HEK293 (cell line): ENCODE measurements at regions not wholly inside any gene's neighbourhood (a gene's known extent, or its start where the extent isn't known, plus 50 kb on each side); places are given as distances from the start of the nearest gene placed in this dataset.

ENCODE experiments used
- CTCF ChIA-PET: fragments of 350-600 bp; formaldehyde crosslinking; extraction: SDS; loops from one replicate; lab custom pipeline; 2021; ENCODE audit warnings: antibody characterized with exemption; lab: Yijun Ruan, JAX
- POLR2A ChIA-PET: fragments of 300-600 bp; formaldehyde crosslinking; extraction: SDS; loops from one replicate; lab custom pipeline; 2020; ENCODE audit warnings: antibody characterized with exemption, inconsistent platforms; lab: Yijun Ruan, JAX
- H3K27ac ChIP-seq: fragments of 200-500 bp; sonication (Bioruptor generic); 2 replicates; pipeline ENCODE4 v1.5.1; 2014; ENCODE audit warnings: low read depth, low read length, control low read depth, inconsistent platforms; ENCODE audit errors: extremely low read depth
- H3K36me3 ChIP-seq, 2 experiments: fragments of 200-500 bp in 1 of 2; sonication (Bioruptor generic) in 1 of 2; 1 replicate in 1 of 2; 2 replicates in 1 of 2; pipeline ENCODE4 v1.5.1; 2014 to 2017; ENCODE audit warnings: inconsistent platforms in 2 of 2, low read length in 2 of 2; ENCODE audit not compliant: control insufficient read depth in 2 of 2, insufficient read depth in 1 of 2
- H3K4me1 ChIP-seq: fragments of 200-500 bp; sonication (Bioruptor generic); 2 replicates; pipeline ENCODE4 v1.5.1; 2014; ENCODE audit warnings: mild to moderate bottlenecking, low read length, inconsistent platforms; ENCODE audit not compliant: control insufficient read depth, insufficient read depth
- H3K4me3 ChIP-seq: 2 replicates; pipeline ENCODE4 v1.5.1; 2011; ENCODE audit warnings: low read depth, mild to moderate bottlenecking, control low read depth, low read length, moderate library complexity
- H3K9me3 ChIP-seq: fragments of 200-500 bp; sonication (Bioruptor generic); 2 replicates; pipeline ENCODE4 v1.5.1; 2014; ENCODE audit warnings: low read depth, low read length, inconsistent platforms; ENCODE audit not compliant: control insufficient read depth, insufficient read depth
- EGR2 ChIP-seq: fragments of 450-650 bp; formaldehyde crosslinking; IDR thresholded peaks from 2 replicates; pipeline ENCODE4 v1.5.1; 2016; ENCODE audit warnings: low read depth, missing biosample characterization, missing genetic modification characterization
- INSM2 ChIP-seq: fragments of 450-650 bp; formaldehyde crosslinking; IDR thresholded peaks from 2 replicates; pipeline ENCODE4 v1.5.1; 2016; ENCODE audit warnings: missing biosample characterization, missing genetic modification characterization
- ZNF10 ChIP-seq: fragments of 450-650 bp; formaldehyde crosslinking; IDR thresholded peaks from 2 replicates; pipeline ENCODE4 v1.5.1; 2017; ENCODE audit warnings: missing biosample characterization, missing genetic modification characterization
- ZNF132 ChIP-seq: fragments of 450-650 bp; formaldehyde crosslinking; IDR thresholded peaks from 2 replicates; pipeline ENCODE4 v1.5.1; 2017; ENCODE audit warnings: missing biosample characterization, missing genetic modification characterization, borderline replicate concordance
- ZNF214 ChIP-seq: fragments of 450-650 bp; formaldehyde crosslinking; IDR thresholded peaks from 2 replicates; pipeline ENCODE4 v1.5.1; 2017; ENCODE audit warnings: missing biosample characterization, mild to moderate bottlenecking, missing genetic modification characterization, borderline replicate concordance
- ZNF24 ChIP-seq: fragments of 450-650 bp; formaldehyde crosslinking; IDR thresholded peaks from 2 replicates; pipeline ENCODE4 v1.5.1; 2016; ENCODE audit warnings: missing biosample characterization, missing genetic modification characterization
- ZNF280D ChIP-seq: fragments of 450-650 bp; formaldehyde crosslinking; IDR thresholded peaks from 2 replicates; pipeline ENCODE4 v1.5.1; 2016; ENCODE audit warnings: missing biosample characterization, missing genetic modification characterization
- ZNF302 ChIP-seq: fragments of 450-650 bp; formaldehyde crosslinking; IDR thresholded peaks from 2 replicates; pipeline ENCODE4 v1.5.1; 2016; ENCODE audit warnings: missing biosample characterization, missing genetic modification characterization, low read depth
- ZNF350 ChIP-seq: fragments of 450-650 bp; formaldehyde crosslinking; IDR thresholded peaks from 2 replicates; pipeline ENCODE4 v1.5.0; 2017; ENCODE audit warnings: missing biosample characterization, mild to moderate bottlenecking, missing genetic modification characterization
- ZNF362 ChIP-seq: fragments of 450-650 bp; formaldehyde crosslinking; IDR thresholded peaks from 2 replicates; pipeline ENCODE4 v1.5.1; 2016; ENCODE audit warnings: missing biosample characterization, missing genetic modification characterization
- ZNF394 ChIP-seq: fragments of 450-650 bp; formaldehyde crosslinking; IDR thresholded peaks from 2 replicates; pipeline ENCODE4 v1.5.1; 2016; ENCODE audit warnings: missing biosample characterization, missing genetic modification characterization, mild to moderate bottlenecking, moderate library complexity, borderline replicate concordance
- ZNF529 ChIP-seq: fragments of 450-650 bp; formaldehyde crosslinking; IDR thresholded peaks from 2 replicates; pipeline ENCODE4 v1.5.1; 2017; ENCODE audit warnings: missing genetic modification characterization, missing biosample characterization; ENCODE audit not compliant: insufficient replicate concordance
- ZNF548 ChIP-seq: fragments of 450-650 bp; formaldehyde crosslinking; IDR thresholded peaks from 2 replicates; pipeline ENCODE4 v1.5.1; 2016; ENCODE audit warnings: missing biosample characterization, missing genetic modification characterization
- ZNF596 ChIP-seq: fragments of 450-650 bp; IDR thresholded peaks from 2 replicates; pipeline ENCODE4 v1.5.0; 2018; ENCODE audit warnings: missing biosample characterization, mild to moderate bottlenecking, missing genetic modification characterization, moderate library complexity
- ZNF664 ChIP-seq: fragments of 450-650 bp; formaldehyde crosslinking; IDR thresholded peaks from 2 replicates; pipeline ENCODE4 v1.5.1; 2016; ENCODE audit warnings: missing biosample characterization, missing genetic modification characterization
- ZNF692 ChIP-seq: fragments of 450-650 bp; formaldehyde crosslinking; IDR thresholded peaks from 2 replicates; pipeline ENCODE4 v1.5.1; 2016; ENCODE audit warnings: missing biosample characterization, missing genetic modification characterization
- ZNF768 ChIP-seq: fragments of 450-650 bp; formaldehyde crosslinking; IDR thresholded peaks from 2 replicates; pipeline ENCODE4 v1.5.1; 2018; ENCODE audit warnings: missing biosample characterization, mild to moderate bottlenecking, missing genetic modification characterization
- ZNF777 ChIP-seq: fragments of 450-650 bp; formaldehyde crosslinking; IDR thresholded peaks from 2 replicates; pipeline ENCODE4 v1.5.1; 2017; ENCODE audit warnings: missing biosample characterization, missing genetic modification characterization, borderline replicate concordance

- TF ChIP-seq INSM2 (no peak), ZNF350 (no peak)
These were observed 191.8 kb downstream of the BLID start (continued) for GRCh38 chr11:121924191-121924590.

GRCh38 chr11:121917482-121917881 lies 198.5 kb downstream of the BLID start:
- Histone ChIP-seq H3K27ac (no peak overlapping the region), H3K9me3 (no peaks in the 10 kb centered on the region), H3K4me1 (no peaks in the 10 kb centered on the region), H3K36me3 (no peaks in the 10 kb centered on the region), H3K4me3 (no peak overlapping the region)
- ChIA-PET CTCF (interaction anchor here (0.6 kb wide), 2 partner anchors 184 to 186 kb away, joined by 3 read pairs; no protein-coding TSS in a partner anchor), POLR2A (no interaction called here)
- TF ChIP-seq ZNF24 (tag by site-specific recombination) (no peak), ZNF132 (no peak), EGR2 (tag by site-specific recombination) (no peak), ZNF548 (tag by site-specific recombination) (no peak), ZNF362 (no peak), ZNF596 (tag by site-specific recombination) (no peak), ZNF692 (tag by site-specific recombination) (no peak), ZNF664 (tag by site-specific recombination) (no peak), ZNF302 (tag by site-specific recombination) (no peak), ZNF394 (tag by site-specific recombination) (no peak)

- ChIA-PET CTCF (interaction anchor here (0.8 kb wide), 1 partner anchor 187 kb away, joined by 5 read pairs; no protein-coding TSS in a partner anchor), POLR2A (no interaction called here)
- H3K27ac ChIP-seq = no peak overlapping the region
- H3K9me3 ChIP-seq = no peaks in the 10 kb centered on the region
- H3K36me3 ChIP-seq = no peaks in the 10 kb centered on the region
- H3K4me3 ChIP-seq = no peak overlapping the region
- no peaks in the 10 kb centered on the region for H3K4me1 ChIP-seq
- TF ChIP-seq ZNF777 (tag by site-specific recombination) (no peak), ZNF214 (tag by site-specific recombination) (no peak), ZNF10 (tag by site-specific recombination) (no peak), ZNF529 (tag by site-specific recombination) (no peak), ZNF768 (tag by site-specific recombination) (no peak), ZNF280D (tag by site-specific recombination) (no peak)
These were observed 201.4 kb downstream of the BLID start for GRCh38 chr11:121914508-121915059.
